DND-41 (cell line): ENCODE measurements at regions not wholly inside any gene's neighbourhood (a gene's known extent, or its start where the extent isn't known, plus 50 kb on each side); places are given as distances from the start of the nearest gene placed in this dataset.

Experiments
- ATAC-seq: fragments of 200-7000 bp; cut with Tn5 transposase; 3 replicates; pipeline ENCODE4 v1.9.1; 2021; ENCODE audit warnings: low read depth; ENCODE audit not compliant: insufficient read depth
- DNase-seq: peaks from one replicate; pipeline ENCODE4 v3.0.0-alpha.2; 2020
- H2AFZ ChIP-seq: 2 replicates; pipeline ENCODE4 v1.6.0; 2012; ENCODE audit warnings: low read depth, low read length
- H3K27ac ChIP-seq: 2 replicates; pipeline ENCODE4 v1.5.1; 2012; ENCODE audit warnings: low read length, inconsistent platforms
- H3K27me3 ChIP-seq: fragments of 200-600 bp; sonication (generic); 2 replicates; pipeline ENCODE4 v1.6.0; 2012; ENCODE audit warnings: low read length, mild to moderate bottlenecking, inconsistent platforms; ENCODE audit not compliant: insufficient read depth, poor library complexity
- H3K36me3 ChIP-seq: 2 replicates; pipeline ENCODE4 v1.5.1; 2012; ENCODE audit warnings: low read length, inconsistent platforms; ENCODE audit not compliant: insufficient read depth
- H3K4me1 ChIP-seq: 2 replicates; pipeline ENCODE4 v1.5.1; 2012; ENCODE audit warnings: mild to moderate bottlenecking, low read length; ENCODE audit not compliant: insufficient read depth
- H3K4me2 ChIP-seq: 2 replicates; pipeline ENCODE4 v1.6.0; 2012; ENCODE audit warnings: mild to moderate bottlenecking, moderate library complexity, low read length, inconsistent platforms; ENCODE audit not compliant: insufficient read depth
- H3K4me3 ChIP-seq, 2 experiments: fragments of 200-600 bp in 1 of 2; shearing (Covaris generic) in 1 of 2; 2 replicates each; pipeline ENCODE4 v1.5.1; 2012 to 2016; ENCODE audit warnings: inconsistent platforms in 2 of 2, low read length in 2 of 2, mild to moderate bottlenecking in 2 of 2, low read depth in 1 of 2, moderate library complexity in 1 of 2
- H3K79me2 ChIP-seq: 2 replicates; pipeline ENCODE4 v1.6.0; 2012; ENCODE audit warnings: low read length, inconsistent platforms; ENCODE audit not compliant: insufficient read depth
- H3K9ac ChIP-seq: 2 replicates; pipeline ENCODE4 v1.6.0; 2012; ENCODE audit warnings: low read depth, mild to moderate bottlenecking, inconsistent platforms, low read length, moderate library complexity
- H3K9me3 ChIP-seq: 2 replicates; pipeline ENCODE4 v1.5.1; 2012; ENCODE audit warnings: low read length, moderate library complexity, mild to moderate bottlenecking, inconsistent platforms; ENCODE audit not compliant: insufficient read depth, severe bottlenecking
- H4K20me1 ChIP-seq: 2 replicates; pipeline ENCODE4 v1.6.0; 2012; ENCODE audit warnings: low read length; ENCODE audit not compliant: insufficient read depth
- EZH2 ChIP-seq: IDR thresholded peaks from 3 replicates; pipeline ENCODE4 v1.6.1; 2012; ENCODE audit warnings: borderline replicate concordance, low read depth, mild to moderate bottlenecking, moderate library complexity, low read length, inconsistent platforms; ENCODE audit not compliant: severe bottlenecking
- TF ChIP-seq, protein P1 (sequence below): IDR thresholded peaks from 2 replicates; pipeline ENCODE4 v1.5.1; 2012; ENCODE audit warnings: borderline replicate concordance, low read length, moderate library complexity, mild to moderate bottlenecking; ENCODE audit not compliant: poor library complexity, severe bottlenecking; ENCODE audit errors: extremely low read depth

GRCh38 chr1:221442056-221442455, 299.8 kb downstream of the DUSP10 start:
- no peaks in the 10 kb centered on the region for H3K36me3 ChIP-seq
- H3K9ac ChIP-seq = no peak overlapping the region
- H3K4me3 ChIP-seq = no peak overlapping the region
- no peak overlapping the region for H2AFZ ChIP-seq
- no peaks in the 10 kb centered on the region for H4K20me1 ChIP-seq
- H3K27ac ChIP-seq = no peak overlapping the region
- DNase-seq = no peak
- H3K9me3 ChIP-seq = no peaks in the 10 kb centered on the region
- H3K79me2 ChIP-seq = no peaks in the 10 kb centered on the region
- TF ChIP-seq, protein P1, sequence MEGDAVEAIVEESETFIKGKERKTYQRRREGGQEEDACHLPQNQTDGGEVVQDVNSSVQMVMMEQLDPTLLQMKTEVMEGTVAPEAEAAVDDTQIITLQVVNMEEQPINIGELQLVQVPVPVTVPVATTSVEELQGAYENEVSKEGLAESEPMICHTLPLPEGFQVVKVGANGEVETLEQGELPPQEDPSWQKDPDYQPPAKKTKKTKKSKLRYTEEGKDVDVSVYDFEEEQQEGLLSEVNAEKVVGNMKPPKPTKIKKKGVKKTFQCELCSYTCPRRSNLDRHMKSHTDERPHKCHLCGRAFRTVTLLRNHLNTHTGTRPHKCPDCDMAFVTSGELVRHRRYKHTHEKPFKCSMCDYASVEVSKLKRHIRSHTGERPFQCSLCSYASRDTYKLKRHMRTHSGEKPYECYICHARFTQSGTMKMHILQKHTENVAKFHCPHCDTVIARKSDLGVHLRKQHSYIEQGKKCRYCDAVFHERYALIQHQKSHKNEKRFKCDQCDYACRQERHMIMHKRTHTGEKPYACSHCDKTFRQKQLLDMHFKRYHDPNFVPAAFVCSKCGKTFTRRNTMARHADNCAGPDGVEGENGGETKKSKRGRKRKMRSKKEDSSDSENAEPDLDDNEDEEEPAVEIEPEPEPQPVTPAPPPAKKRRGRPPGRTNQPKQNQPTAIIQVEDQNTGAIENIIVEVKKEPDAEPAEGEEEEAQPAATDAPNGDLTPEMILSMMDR = no peak
- no peak for TF ChIP-seq EZH2
- H3K4me2 ChIP-seq = no peak overlapping the region
- no peaks in the 10 kb centered on the region for H3K4me1 ChIP-seq
- ATAC-seq = no peak
- no peaks in the 10 kb centered on the region for H3K27me3 ChIP-seq

DNA sequence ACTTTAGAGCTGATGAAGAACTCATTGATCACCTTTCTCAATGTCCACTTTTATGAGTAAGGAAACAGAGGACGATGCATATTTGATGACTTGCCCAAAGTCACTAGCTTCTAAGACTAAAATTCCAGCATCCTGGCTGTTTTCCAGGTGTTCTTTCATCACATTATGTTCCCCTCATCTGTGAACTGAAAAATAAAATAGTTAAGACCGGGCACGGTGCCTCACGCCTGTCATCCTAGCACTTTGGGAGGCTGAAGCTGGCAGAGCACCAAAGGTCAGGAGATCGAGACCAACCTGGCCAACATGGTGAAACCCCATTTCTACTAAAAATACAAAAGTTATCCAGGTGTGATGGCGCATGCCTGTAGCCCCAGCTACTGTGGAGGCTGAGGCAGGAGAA, 297.5 kb downstream of the DUSP10 start:
- Histone ChIP-seq H3K9me3 (no peaks in the 10 kb centered on the region), H2AFZ (no peak overlapping the region), H4K20me1 (no peaks in the 10 kb centered on the region), H3K9ac (no peak overlapping the region), H3K4me1 (no peaks in the 10 kb centered on the region), H3K79me2 (no peaks in the 10 kb centered on the region), H3K36me3 (no peaks in the 10 kb centered on the region), H3K4me2 (no peak overlapping the region), H3K27me3 (no peaks in the 10 kb centered on the region), H3K4me3 (no peak overlapping the region), H3K27ac (no peak overlapping the region)
- ATAC-seq (no peak), DNase-seq (no peak)
- TF ChIP-seq, protein P1 = no peak
- TF ChIP-seq EZH2 = no peak

- Histone ChIP-seq H3K36me3 (no peaks in the 10 kb centered on the region), H3K27ac (no peak overlapping the region), H3K9ac (no peak overlapping the region), H4K20me1 (no peaks in the 10 kb centered on the region), H3K27me3 (no peaks in the 10 kb centered on the region), H2AFZ (no peak overlapping the region), H3K4me3 (no peak overlapping the region), H3K9me3 (no peaks in the 10 kb centered on the region), H3K4me1 (no peaks in the 10 kb centered on the region), H3K4me2 (no peak overlapping the region), H3K79me2 (no peaks in the 10 kb centered on the region)
- ATAC-seq (no peak), DNase-seq (no peak)
- TF ChIP-seq EZH2 = no peak
- TF ChIP-seq, protein P1 = no peak
Observed at GRCh38 chr1:221448585-221449175, 293.2 kb downstream of the DUSP10 start.
